Transverse colon (tissue), 3 donors: ENCODE measurements at regions not wholly inside any gene's neighbourhood (a gene's known extent, or its start where the extent isn't known, plus 50 kb on each side); places are given as distances from the start of the nearest gene placed in this dataset.
"Not testable (repeated sequence)": the region's sequence is repeated elsewhere in the genome, so short reads cannot be mapped to it uniquely, and the experiment has no call there.

ENCODE experiments used
- EP300 ChIP-seq: sonication (generic); formaldehyde crosslinking; IDR thresholded peaks from one replicate; pipeline ENCODE4 v1.6.1; 2017; ENCODE audit warnings: antibody characterized with exemption, low read depth
- POLR2AphosphoS5 ChIP-seq, 3 donors: sonication (generic); formaldehyde crosslinking; IDR thresholded peaks; one replicate each; pipeline ENCODE4 v1.6.1; 2016; ENCODE audit warnings: antibody characterized with exemption in 3 of 3

DNA sequence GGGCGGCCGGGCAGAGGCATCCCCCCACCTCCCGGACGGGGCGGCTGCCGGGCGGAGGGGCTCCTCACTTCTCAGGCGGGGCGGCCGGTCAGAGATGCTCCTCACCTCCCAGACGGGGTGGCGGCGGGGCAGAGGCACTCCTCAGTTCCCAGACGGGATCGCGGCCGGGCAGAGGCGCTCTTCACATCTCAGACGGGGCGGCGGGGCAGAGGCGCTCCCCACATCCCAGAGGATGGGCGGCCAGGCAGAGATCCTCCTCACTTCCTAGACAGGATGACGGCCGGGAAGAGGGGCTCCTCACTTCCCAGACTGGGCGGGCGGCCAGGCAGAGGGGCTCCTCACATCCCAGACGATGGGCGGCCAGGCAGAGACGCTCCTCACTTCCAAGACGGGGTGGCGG, 463.2 kb downstream of the SQOR start:
- not testable (repeated sequence) for TF ChIP-seq POLR2AphosphoS5 (IDR thresholded peaks at IDR 0.05); EP300
